GM19463 (cell line): ENCODE measurements at regions not wholly inside any gene's neighbourhood (a gene's known extent, or its start where the extent isn't known, plus 50 kb on each side); places are given as distances from the start of the nearest gene placed in this dataset.
"Not testable (repeated sequence)": the region's sequence is repeated elsewhere in the genome, so short reads cannot be mapped to it uniquely, and the experiment has no call there.

Source experiments
- ATAC-seq: cut with Tn5 transposase; IDR thresholded peaks from one replicate; pipeline ENCODE4 v1.9.1; 2021; ENCODE audit warnings: mild to moderate bottlenecking, moderate library complexity; ENCODE audit not compliant: unreplicated experiment

DNA sequence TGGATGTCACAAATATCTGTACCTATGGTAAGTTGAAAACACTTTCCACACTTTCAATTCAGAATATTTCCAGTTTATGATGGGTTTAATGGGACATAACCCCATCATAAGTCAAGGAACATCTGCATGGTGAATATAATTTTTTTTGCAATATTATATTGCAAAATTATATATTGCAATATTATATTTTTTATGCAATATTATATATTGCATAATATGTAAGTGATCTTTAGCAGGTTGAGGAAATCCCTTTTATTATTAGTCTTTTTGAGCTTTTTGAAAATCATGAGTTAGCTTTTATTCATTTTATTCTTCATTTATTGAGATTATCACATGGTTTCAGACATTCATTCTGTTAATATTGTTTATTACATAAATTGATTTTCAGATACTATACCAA is 342.2 kb upstream of the GALNT5 start:
- no peak for ATAC-seq

DNA sequence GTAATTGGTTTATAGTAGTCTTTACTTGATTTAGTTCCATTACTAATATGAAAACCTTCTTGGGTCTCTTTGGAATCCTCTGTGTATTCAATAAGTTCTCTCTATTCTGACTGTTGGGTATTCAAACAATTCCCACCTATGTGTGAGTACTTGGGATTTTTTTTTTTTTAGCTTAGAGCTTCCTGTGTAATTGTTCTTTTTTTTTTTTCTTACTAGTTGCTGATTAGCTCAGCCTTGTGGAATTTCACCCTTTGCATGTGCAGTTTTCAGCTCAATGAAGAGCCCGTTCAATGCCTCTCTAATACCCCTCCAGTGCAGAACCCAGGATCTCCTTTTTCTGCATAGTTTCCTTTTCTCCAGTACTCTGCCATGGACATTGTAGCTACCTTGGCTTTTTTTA is 339.1 kb upstream of the GALNT5 start:
- ATAC-seq, result no peak

DNA sequence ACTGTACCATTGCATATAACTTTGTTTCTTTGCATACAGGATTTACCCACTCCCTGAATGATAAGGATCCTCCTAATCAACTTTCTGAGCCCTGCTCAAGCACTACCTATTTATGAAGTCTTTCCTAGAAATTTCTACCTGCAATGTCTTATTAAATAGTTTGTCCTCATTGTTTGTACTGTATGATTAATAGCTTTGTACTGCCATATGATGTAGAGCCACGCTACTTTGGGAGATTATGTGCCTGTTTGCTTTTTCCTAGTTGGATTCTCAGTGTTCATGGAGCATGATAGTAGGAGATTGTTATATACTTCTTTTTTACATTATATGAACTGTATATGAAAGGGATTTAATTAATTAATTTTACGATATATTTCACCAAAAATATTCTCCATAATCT is 327.1 kb upstream of the GALNT5 start:
- ATAC-seq, result no peak

- no peak for ATAC-seq
These were observed 323.8 kb upstream of the GALNT5 start for GRCh38 chr2:156933645-156934225.

DNA sequence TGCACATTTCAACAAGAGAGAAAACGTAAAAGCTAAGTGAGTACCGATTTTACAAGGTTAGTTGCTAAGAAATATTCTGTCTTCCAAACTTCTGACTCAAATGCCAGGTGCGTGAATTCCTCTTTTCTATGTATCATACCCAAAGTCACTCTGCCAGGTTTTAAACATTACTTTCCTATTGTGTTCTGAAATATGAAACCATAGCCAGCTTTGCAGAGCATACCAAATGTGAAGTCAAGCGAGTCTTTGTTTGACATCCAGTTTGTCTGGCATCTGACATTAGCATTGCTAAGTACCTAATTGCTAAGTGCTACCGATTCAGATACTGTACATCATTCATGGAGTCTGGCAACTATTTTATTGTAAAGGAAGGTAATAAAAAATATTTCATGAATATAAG is 321.9 kb upstream of the GALNT5 start:
- no peak for ATAC-seq

GRCh38 chr2:156937430-156937829 is 320.1 kb upstream of the GALNT5 start:
- no peak for ATAC-seq

DNA sequence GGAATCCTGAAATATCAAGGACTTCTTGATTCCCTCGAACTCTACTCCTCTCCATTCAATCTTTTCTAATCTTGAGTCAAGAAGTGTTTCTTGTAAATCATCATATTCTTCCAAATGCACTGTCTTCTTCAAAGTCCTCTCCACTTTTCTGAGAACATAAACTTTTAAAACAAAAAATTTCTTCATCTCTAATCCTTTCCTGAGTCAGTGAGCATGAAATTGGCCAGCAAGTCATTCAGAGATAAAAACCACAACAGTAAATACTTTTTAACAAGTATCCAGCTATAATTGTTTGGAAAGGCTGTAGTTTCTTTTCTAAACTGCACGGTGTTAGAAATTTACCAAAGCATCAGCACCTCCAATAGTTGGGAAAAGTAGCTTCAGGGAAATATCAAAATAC is 312.6 kb upstream of the GALNT5 start:
- no peak for ATAC-seq

- ATAC-seq, result no peak
These were observed 310.2 kb upstream of the GALNT5 start for GRCh38 chr2:156947261-156947660.

GRCh38 chr2:156955701-156956100 is 301.8 kb upstream of the GALNT5 start:
- no peak for ATAC-seq

GRCh38 chr2:156956161-156956560 is 301.3 kb upstream of the GALNT5 start:
- ATAC-seq, result no peak

DNA sequence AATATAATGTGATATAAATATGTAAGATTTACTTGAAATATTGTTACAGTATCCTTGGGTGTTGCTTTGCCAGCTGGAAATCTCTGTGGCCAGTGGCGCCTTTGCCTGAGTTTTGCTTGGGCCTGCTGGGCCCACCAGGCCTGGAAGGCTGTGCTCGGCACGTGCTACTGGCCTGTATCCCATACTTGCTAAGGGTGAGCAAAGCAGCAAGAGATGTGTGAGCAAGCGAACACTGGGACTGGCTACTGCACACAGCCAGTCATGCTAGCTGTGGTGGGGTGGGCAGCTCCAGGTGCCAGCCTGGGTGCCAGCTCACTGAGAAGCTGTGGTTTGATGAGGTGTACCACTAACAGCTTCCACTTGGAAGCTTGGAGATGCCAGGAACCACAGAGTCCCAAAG is 299.1 kb upstream of the GALNT5 start:
- ATAC-seq, result no peak

DNA sequence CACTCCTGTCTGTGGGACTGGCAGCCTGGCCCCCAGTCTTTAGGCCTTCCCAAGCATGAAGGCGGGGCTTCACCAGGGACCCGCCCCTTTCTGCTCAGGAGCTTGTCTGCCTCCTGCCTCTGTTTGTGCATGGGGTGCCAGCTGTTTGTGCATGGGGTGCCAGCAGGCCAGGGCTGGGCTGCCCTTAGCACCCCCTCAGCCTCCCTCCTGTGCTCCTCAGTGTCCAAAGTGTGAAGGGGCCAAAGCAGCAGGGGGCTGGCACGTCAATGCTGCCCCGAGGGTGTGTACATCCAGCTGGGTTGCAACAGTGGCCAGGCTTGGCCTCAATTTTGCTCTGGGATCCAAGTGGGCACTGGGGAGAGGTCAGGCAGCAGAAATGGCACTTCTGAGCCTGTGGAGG is 298.0 kb upstream of the GALNT5 start:
- no peak for ATAC-seq

- ATAC-seq, result no peak
These were observed 274.9 kb upstream of the GALNT5 start for GRCh38 chr2:156982615-156983014.

GRCh38 chr2:156986339-156986988 is 271.0 kb upstream of the GALNT5 start:
- no peak for ATAC-seq

GRCh38 chr2:156999661-157000060 is 257.8 kb upstream of the GALNT5 start:
- ATAC-seq, result no peak

- ATAC-seq, result no peak
These were observed 252.7 kb upstream of the GALNT5 start for GRCh38 chr2:157004789-157005188.

- ATAC-seq, result no peak
These were observed 242.4 kb upstream of the GALNT5 start for GRCh38 chr2:157015015-157015575.

DNA sequence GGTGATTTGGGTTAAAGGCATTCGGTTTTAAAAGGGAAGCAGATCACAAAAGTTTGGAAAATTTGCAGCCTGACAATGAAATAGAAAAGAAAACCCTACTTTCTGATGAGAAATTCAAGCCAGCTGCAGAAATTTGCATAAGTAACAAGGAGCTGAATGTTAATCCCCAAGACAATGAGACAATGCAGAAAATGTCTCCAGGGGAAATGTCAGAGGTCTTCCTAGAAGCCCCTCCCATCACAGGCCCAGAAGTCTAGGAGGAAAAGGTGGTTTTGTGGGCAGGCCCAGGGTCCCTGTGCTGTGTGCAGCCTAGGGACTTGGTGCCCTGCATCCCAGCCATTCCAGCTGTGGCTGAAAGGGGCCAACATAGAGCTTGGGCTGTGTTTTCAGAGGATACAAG is 234.2 kb upstream of the GALNT5 start:
- not testable (repeated sequence) for ATAC-seq

DNA sequence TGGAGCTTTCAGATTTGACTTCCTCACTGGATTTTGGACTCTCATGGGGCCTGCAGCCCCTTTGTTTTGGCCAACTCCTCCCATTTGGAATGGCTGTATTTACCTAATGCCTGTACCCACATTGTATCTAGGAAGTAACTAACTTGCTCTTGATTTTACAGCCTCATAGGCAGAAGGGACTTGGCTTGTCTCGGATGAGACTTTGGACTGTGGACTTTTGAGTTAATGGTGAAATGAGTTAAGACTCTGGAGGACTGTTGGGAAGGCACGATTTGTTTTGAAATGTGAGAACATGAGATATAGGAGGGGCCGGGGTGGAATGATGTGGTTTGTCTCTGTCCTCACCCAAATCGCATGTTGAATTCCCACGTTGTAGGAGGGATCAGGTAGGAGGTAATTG is 233.4 kb upstream of the GALNT5 start:
- no peak for ATAC-seq

DNA sequence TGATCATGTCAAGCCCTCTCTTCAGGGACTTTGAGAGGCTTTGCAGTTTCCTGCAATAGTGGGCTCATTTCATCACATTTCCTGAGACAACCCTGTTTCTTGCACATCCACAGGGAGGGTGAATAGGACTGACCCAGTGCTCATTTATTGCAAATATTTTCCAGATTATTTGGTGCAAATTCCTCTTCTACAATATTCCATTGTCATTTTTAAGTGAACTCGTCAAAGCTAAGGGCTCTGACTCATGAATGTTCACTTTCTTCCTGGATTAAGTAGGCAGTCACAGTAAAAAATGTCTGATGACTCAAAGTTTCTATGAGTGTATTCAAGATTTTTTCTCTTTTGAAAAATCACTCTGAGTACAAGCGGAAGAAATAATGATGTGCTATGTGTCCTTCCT is 225.5 kb upstream of the GALNT5 start:
- ATAC-seq, result no peak

DNA sequence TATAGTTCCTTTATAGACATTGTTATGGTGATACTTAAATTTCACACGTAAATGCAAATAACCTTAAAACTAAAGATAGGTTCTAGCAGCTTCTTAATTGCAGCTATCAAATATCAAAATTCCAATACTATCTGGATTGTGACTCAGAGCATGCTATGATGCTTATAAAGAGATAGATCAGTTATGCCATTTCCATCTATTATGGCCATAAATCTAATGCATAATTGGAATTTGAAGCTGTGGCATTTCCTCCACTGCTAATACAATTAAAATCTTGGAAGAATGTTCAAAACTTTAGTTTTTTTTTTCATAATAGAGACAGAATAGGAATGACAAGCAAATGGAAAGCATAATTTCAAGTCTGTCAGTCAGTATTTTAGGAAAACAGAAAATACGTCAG is 220.8 kb upstream of the GALNT5 start:
- no peak for ATAC-seq

- ATAC-seq, result no peak
These were observed 213.7 kb upstream of the GALNT5 start for GRCh38 chr2:157043786-157044185.

- no peak for ATAC-seq
These were observed 211.1 kb upstream of the GALNT5 start for GRCh38 chr2:157046396-157046795.
